WTC11 (cell line): ENCODE measurements at regions not wholly inside any gene's neighbourhood (a gene's known extent, or its start where the extent isn't known, plus 50 kb on each side); places are given as distances from the start of the nearest gene placed in this dataset.

ENCODE experiments used
- ATF1 ChIP-seq: sonication (generic); formaldehyde crosslinking; IDR thresholded peaks from 2 replicates; pipeline ENCODE4 v1.8.1; 2023; ENCODE audit warnings: mild to moderate bottlenecking, moderate library complexity, missing genetic modification reagents
- GABPB1 ChIP-seq: sonication (generic); formaldehyde crosslinking; IDR thresholded peaks from 2 replicates; pipeline ENCODE4 v1.8.1; 2023; ENCODE audit warnings: mild to moderate bottlenecking, missing genetic modification reagents
- IRF2 ChIP-seq: sonication (generic); formaldehyde crosslinking; IDR thresholded peaks from 2 replicates; pipeline ENCODE4 v1.8.0; 2022; ENCODE audit warnings: low read depth, missing genetic modification reagents, borderline replicate concordance
- JUN ChIP-seq: sonication (generic); formaldehyde crosslinking; IDR thresholded peaks from 2 replicates; pipeline ENCODE4 v1.8.0; 2023; ENCODE audit warnings: mild to moderate bottlenecking, missing genetic modification reagents
- ZNF232 ChIP-seq: sonication (generic); formaldehyde crosslinking; IDR thresholded peaks from 2 replicates; pipeline ENCODE4 v1.8.0; 2022; ENCODE audit warnings: mild to moderate bottlenecking, missing genetic modification reagents
- ZNF396 ChIP-seq: fragments of 250-450 bp; sonication (Bioruptor Pico); IDR thresholded peaks from 2 replicates; pipeline ENCODE4 v1.8.0; 2021; ENCODE audit warnings: mild to moderate bottlenecking, moderate library complexity, borderline replicate concordance
- TF ChIP-seq, protein P1 (sequence below): fragments of 200-600 bp; IDR thresholded peaks from 2 replicates; pipeline ENCODE4 v1.8.0; 2022; ENCODE audit warnings: antibody characterized with exemption
- TF ChIP-seq, protein P2 (sequence below): sonication (generic); formaldehyde crosslinking; IDR thresholded peaks from 2 replicates; pipeline ENCODE4 v1.8.0; 2023; ENCODE audit warnings: mild to moderate bottlenecking, missing genetic modification reagents
- TF ChIP-seq, protein P3 (sequence below): fragments of 250-450 bp; sonication (Bioruptor Pico); IDR thresholded peaks from 2 replicates; pipeline ENCODE4 v1.9.0; 2021; ENCODE audit warnings: moderate library complexity, mild to moderate bottlenecking, inconsistent platforms, borderline replicate concordance

DNA sequence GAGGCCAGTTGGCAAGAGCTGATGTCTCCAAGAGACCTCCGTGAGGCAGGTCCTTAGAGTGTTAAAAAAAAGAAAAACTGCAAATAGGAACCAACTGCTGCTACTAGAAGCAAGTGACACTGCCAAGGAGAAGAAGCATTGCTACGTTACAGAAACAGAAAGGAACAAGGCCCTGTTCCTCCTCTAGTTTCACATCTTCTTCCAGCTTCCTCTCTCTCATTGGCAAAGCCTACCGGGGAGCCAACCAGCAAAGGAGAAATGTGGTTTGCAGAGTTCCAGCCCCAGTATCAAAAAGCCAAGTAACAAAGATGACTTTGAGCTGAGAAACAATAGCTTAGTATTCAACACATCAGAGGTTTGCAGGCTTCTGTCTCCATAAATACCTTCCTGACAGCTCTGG, 145.9 kb downstream of the PRELID2 start:
- TF ChIP-seq ATF1 (CRISPR knock-in tag), result no peak
- no peak for TF ChIP-seq JUN
- TF ChIP-seq, protein P1, sequence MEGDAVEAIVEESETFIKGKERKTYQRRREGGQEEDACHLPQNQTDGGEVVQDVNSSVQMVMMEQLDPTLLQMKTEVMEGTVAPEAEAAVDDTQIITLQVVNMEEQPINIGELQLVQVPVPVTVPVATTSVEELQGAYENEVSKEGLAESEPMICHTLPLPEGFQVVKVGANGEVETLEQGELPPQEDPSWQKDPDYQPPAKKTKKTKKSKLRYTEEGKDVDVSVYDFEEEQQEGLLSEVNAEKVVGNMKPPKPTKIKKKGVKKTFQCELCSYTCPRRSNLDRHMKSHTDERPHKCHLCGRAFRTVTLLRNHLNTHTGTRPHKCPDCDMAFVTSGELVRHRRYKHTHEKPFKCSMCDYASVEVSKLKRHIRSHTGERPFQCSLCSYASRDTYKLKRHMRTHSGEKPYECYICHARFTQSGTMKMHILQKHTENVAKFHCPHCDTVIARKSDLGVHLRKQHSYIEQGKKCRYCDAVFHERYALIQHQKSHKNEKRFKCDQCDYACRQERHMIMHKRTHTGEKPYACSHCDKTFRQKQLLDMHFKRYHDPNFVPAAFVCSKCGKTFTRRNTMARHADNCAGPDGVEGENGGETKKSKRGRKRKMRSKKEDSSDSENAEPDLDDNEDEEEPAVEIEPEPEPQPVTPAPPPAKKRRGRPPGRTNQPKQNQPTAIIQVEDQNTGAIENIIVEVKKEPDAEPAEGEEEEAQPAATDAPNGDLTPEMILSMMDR, result no peak
- TF ChIP-seq, protein P2, sequence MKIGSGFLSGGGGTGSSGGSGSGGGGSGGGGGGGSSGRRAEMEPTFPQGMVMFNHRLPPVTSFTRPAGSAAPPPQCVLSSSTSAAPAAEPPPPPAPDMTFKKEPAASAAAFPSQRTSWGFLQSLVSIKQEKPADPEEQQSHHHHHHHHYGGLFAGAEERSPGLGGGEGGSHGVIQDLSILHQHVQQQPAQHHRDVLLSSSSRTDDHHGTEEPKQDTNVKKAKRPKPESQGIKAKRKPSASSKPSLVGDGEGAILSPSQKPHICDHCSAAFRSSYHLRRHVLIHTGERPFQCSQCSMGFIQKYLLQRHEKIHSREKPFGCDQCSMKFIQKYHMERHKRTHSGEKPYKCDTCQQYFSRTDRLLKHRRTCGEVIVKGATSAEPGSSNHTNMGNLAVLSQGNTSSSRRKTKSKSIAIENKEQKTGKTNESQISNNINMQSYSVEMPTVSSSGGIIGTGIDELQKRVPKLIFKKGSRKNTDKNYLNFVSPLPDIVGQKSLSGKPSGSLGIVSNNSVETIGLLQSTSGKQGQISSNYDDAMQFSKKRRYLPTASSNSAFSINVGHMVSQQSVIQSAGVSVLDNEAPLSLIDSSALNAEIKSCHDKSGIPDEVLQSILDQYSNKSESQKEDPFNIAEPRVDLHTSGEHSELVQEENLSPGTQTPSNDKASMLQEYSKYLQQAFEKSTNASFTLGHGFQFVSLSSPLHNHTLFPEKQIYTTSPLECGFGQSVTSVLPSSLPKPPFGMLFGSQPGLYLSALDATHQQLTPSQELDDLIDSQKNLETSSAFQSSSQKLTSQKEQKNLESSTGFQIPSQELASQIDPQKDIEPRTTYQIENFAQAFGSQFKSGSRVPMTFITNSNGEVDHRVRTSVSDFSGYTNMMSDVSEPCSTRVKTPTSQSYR, result no peak
- TF ChIP-seq IRF2 (CRISPR knock-in tag), result no peak
- TF ChIP-seq GABPB1 (CRISPR knock-in tag), result no peak
- TF ChIP-seq, protein P3, sequence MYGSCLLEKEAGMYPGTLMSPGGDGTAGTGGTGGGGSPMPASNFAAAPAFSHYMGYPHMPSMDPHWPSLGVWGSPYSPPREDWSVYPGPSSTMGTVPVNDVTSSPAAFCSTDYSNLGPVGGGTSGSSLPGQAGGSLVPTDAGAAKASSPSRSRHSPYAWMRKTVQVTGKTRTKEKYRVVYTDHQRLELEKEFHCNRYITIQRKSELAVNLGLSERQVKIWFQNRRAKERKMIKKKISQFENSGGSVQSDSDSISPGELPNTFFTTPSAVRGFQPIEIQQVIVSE, result no peak
- TF ChIP-seq ZNF396 (CRISPR knock-in tag), result no peak
- no peak for TF ChIP-seq ZNF232 (CRISPR knock-in tag)
